Tibial nerve (tissue), 4 donors: ENCODE measurements at regions not wholly inside any gene's neighbourhood (a gene's known extent, or its start where the extent isn't known, plus 50 kb on each side); places are given as distances from the start of the nearest gene placed in this dataset.

Experiments
- CTCF ChIP-seq, 5 experiments: fragments of 200-600 bp in 3 of 5; fragments of 450-650 bp in 2 of 5; sonication (generic) in 3 of 5; IDR thresholded peaks; one replicate each; pipeline ENCODE4 v1.5.1; 2016 to 2019; ENCODE audit warnings: antibody characterized with exemption in 5 of 5, mild to moderate bottlenecking in 3 of 5, moderate library complexity in 2 of 5
- EP300 ChIP-seq, 2 donors: sonication (generic); formaldehyde crosslinking; IDR thresholded peaks; one replicate each; pipeline ENCODE4 v1.6.1; 2017; ENCODE audit warnings: antibody characterized with exemption in 2 of 2, mild to moderate bottlenecking in 1 of 2

DNA sequence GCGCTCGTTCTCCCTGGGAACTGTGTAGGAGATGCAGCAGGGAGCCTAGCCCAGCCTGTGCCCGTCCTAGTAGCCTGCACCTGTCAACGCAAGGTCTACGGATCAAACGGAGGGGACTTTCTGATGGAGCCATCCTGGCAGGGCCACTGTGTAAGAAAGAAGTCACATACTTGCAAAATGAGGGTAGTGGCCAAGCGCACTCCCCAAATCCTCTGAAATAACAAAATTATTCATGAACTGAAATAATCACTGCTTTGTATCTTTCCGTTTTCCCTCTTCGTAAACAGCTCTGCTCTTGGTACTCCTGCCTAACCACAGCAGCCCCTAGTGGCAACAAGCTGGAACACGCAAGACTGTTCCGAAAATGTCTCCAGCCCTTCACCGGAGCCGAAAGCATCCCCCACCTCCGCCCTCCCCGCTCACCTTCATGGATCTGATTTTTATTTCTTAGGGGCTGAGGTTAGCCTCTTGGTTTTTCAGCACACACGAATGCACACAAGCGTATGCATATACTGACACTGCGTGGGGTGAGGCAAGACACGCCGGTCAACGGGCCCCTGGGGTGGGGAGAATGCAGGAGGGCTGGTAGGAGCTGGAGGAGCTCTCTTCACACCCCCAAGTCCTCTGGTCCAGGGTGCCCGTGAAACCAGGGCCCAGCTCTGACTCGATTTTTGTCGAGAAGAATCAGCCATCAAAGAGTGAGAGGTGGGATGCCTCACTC, 100.8 kb downstream of the ABCC12 start:
- TF ChIP-seq CTCF (IDR thresholded peaks at IDR 0.05) (peak; percentile 61 to 84 (median 81)), EP300 (IDR thresholded peaks at IDR 0.05) (no peak)
